OCI-LY3 (cell line): ENCODE measurements at regions not wholly inside any gene's neighbourhood (a gene's known extent, or its start where the extent isn't known, plus 50 kb on each side); places are given as distances from the start of the nearest gene placed in this dataset.

ENCODE experiments used
- H2AFZ ChIP-seq: fragments of 200-600, 300-600 bp; shearing (Covaris generic); 2 replicates; pipeline ENCODE4 v1.6.0; 2014; ENCODE audit warnings: antibody characterized with exemption, low read depth, low read length
- H3K27ac ChIP-seq: fragments of 200-600, 300-600 bp; sonication (generic); 2 replicates; pipeline ENCODE4 v1.5.1; 2014; ENCODE audit warnings: mild to moderate bottlenecking, low read length, moderate library complexity, mixed read lengths
- H3K27me3 ChIP-seq: fragments of 200-600, 300-600 bp; sonication (generic); 2 replicates; pipeline ENCODE4 v1.6.1; 2014; ENCODE audit warnings: low read depth, low read length, mixed read lengths
- H3K36me3 ChIP-seq: fragments of 200-600, 300-600 bp; sonication (generic); replicated peaks from 2 replicates; pipeline ENCODE3; 2014; ENCODE audit warnings: low read depth, low read length, mixed read lengths
- H3K4me1 ChIP-seq: fragments of 300-600, 200-600 bp; sonication (generic); 2 replicates; pipeline ENCODE4 v1.6.1; 2014; ENCODE audit warnings: low read length, mixed read lengths
- H3K4me2 ChIP-seq: fragments of 200-600, 300-600 bp; sonication (generic); 2 replicates; pipeline ENCODE4 v1.6.1; 2014; ENCODE audit warnings: low read length, mixed read lengths
- H3K4me3 ChIP-seq: fragments of 300-600, 200-600 bp; sonication (generic); 2 replicates; pipeline ENCODE4 v1.5.1; 2014; ENCODE audit warnings: antibody characterized with exemption, mild to moderate bottlenecking, low read length, moderate library complexity
- H3K79me2 ChIP-seq: fragments of 300-600, 200-600 bp; shearing (Covaris generic); 2 replicates; pipeline ENCODE4 v1.6.1; 2014; ENCODE audit warnings: mild to moderate bottlenecking, low read length, mixed read lengths
- H3K9ac ChIP-seq: fragments of 300-600, 200-600 bp; shearing (Covaris generic); 2 replicates; pipeline ENCODE4 v1.6.0; 2014; ENCODE audit warnings: mild to moderate bottlenecking, low read length, moderate library complexity
- H3K9me3 ChIP-seq: fragments of 200-600, 300-600 bp; shearing (Covaris generic); 2 replicates; pipeline ENCODE4 v1.6.1; 2014; ENCODE audit warnings: low read length, mixed read lengths; ENCODE audit not compliant: insufficient read depth
- H4K20me1 ChIP-seq: fragments of 200-600, 300-600 bp; sonication (generic); 2 replicates; pipeline ENCODE4 v1.6.1; 2016; ENCODE audit warnings: low read length, mixed read lengths; ENCODE audit not compliant: insufficient read depth
- EZH2phosphoT487 ChIP-seq: fragments of 200-600 bp; shearing (Covaris generic); IDR thresholded peaks from 2 replicates; pipeline ENCODE4 v1.6.1; 2018; ENCODE audit warnings: antibody characterized with exemption, mixed run types, low read depth
- TF ChIP-seq, protein P1 (sequence below): fragments of 200-600, 300-600 bp; sonication (generic); IDR thresholded peaks from 2 replicates; pipeline ENCODE4 v1.5.1; 2014; ENCODE audit warnings: antibody characterized with exemption, low read length, low read depth

DNA sequence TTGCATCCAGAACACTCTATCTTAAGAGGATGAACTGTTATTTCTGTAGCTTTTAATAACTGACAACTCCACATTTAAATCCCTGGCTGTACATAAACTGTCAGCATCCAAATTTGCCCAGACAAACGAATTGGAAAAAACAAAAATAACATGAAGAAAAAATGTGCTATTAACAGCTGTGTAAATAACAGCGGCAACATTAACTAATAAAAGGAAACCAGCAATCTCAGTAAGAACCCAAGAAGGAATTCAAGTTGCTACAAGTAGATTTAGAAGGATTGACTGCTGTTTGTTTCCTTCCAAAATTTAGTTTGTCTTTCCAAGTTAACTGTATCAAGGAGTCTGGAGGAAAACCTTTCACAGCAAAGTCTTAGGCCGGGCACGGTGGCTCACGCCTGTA lies 550.6 kb upstream of the MDFIC2 start:
- TF ChIP-seq, protein P1, sequence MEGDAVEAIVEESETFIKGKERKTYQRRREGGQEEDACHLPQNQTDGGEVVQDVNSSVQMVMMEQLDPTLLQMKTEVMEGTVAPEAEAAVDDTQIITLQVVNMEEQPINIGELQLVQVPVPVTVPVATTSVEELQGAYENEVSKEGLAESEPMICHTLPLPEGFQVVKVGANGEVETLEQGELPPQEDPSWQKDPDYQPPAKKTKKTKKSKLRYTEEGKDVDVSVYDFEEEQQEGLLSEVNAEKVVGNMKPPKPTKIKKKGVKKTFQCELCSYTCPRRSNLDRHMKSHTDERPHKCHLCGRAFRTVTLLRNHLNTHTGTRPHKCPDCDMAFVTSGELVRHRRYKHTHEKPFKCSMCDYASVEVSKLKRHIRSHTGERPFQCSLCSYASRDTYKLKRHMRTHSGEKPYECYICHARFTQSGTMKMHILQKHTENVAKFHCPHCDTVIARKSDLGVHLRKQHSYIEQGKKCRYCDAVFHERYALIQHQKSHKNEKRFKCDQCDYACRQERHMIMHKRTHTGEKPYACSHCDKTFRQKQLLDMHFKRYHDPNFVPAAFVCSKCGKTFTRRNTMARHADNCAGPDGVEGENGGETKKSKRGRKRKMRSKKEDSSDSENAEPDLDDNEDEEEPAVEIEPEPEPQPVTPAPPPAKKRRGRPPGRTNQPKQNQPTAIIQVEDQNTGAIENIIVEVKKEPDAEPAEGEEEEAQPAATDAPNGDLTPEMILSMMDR = no peak
- TF ChIP-seq EZH2phosphoT487 = no peak
- Histone ChIP-seq H3K27ac (no peak overlapping the region), H3K4me3 (no peak overlapping the region), H3K4me2 (no peak overlapping the region), H3K79me2 (no peaks in the 10 kb centered on the region), H3K9me3 (no peaks in the 10 kb centered on the region; the same call in 1 of the 2 replicates), H2AFZ (no peak overlapping the region), H3K9ac (no peak overlapping the region), H4K20me1 (no peaks in the 10 kb centered on the region), H3K4me1 (no peaks in the 10 kb centered on the region), H3K36me3 (no peaks in the 10 kb centered on the region), H3K27me3 (peaks cover 20% of the 10 kb centered on the region; the same call in 1 of the 2 replicates)

DNA sequence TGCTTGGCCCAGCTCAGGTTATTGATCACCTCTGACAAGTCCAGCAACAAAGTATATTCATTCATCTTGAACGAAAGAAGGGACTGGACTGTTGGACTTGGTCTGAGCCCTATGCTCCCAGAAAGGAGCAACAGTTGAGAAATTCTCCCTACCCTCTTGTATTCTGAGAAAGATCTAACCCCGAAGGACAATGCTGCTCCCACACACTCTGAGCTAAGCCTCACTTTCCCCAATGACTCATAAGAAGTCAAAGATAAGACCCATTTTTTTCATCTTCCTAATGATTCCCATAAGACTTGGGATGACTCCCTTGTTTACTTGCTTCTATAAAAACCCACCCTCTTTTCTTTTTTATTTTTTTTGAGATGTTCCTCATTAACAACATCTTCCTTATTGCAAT lies 549.4 kb upstream of the MDFIC2 start:
- no peaks in the 10 kb centered on the region for H3K36me3 ChIP-seq
- no peak overlapping the region for H3K9ac ChIP-seq
- H2AFZ ChIP-seq = no peak overlapping the region
- peaks cover 15% of the 10 kb centered on the region; the same call in 1 of the 2 replicates for H3K27me3 ChIP-seq
- H4K20me1 ChIP-seq = no peaks in the 10 kb centered on the region
- no peaks in the 10 kb centered on the region for H3K79me2 ChIP-seq
- TF ChIP-seq EZH2phosphoT487 = no peak
- TF ChIP-seq, protein P1 = no peak
- no peaks in the 10 kb centered on the region; the same call in 1 of the 2 replicates for H3K9me3 ChIP-seq
- H3K27ac ChIP-seq = no peak overlapping the region
- H3K4me3 ChIP-seq = no peak overlapping the region
- no peak overlapping the region for H3K4me2 ChIP-seq
- peaks cover 6% of the 10 kb centered on the region for H3K4me1 ChIP-seq

DNA sequence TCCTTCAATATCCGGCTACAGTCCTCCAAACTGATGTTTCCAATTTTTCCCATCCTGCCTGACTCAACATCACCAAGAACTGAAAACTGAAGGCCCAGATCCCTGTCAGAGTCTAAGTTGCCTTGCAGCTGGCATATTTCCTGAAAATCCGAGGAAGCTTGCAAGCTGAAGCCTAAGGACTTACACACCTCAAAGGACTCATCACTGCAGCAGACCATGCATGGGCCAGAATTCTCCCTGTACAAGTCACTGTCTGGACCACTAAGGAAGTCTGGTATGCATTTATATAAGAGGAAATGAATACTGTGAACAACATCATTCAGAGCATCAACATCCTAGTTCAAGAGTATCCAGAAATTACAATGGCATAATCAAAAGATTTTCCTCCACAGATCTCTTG lies 548.8 kb upstream of the MDFIC2 start:
- H3K36me3 ChIP-seq = no peaks in the 10 kb centered on the region
- H3K9me3 ChIP-seq = no peaks in the 10 kb centered on the region; the same call in 1 of the 2 replicates
- H3K9ac ChIP-seq = no peak overlapping the region
- H3K27ac ChIP-seq = no peak overlapping the region
- H3K4me1 ChIP-seq = peaks cover 13% of the 10 kb centered on the region
- no peak overlapping the region for H3K4me3 ChIP-seq
- peaks cover 9% of the 10 kb centered on the region; the same call in 1 of the 2 replicates for H3K27me3 ChIP-seq
- no peaks in the 10 kb centered on the region for H3K79me2 ChIP-seq
- H2AFZ ChIP-seq = no peak overlapping the region
- TF ChIP-seq, protein P1 = no peak
- no peak for TF ChIP-seq EZH2phosphoT487
- no peak overlapping the region for H3K4me2 ChIP-seq
- H4K20me1 ChIP-seq = no peaks in the 10 kb centered on the region

DNA sequence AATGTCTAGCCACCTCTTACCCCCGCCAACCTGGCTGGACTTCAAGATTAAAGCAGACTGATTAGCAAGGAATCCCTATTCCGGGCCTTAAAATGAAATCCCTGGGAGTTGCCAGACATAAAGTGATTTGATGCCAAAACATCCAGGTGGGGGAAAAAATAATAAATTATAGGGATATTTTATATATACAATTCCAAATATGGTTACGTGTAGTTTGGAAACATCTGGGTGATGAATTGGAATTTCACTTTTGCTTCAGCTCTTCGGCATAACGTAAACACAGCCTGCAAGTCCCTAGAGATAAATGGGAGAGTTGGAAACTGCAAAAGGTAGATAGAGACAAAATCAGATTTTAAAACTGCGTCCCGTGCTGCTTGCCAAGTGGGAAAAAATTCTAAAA lies 545.5 kb upstream of the MDFIC2 start:
- H3K27ac ChIP-seq = no peak overlapping the region
- H2AFZ ChIP-seq = no peak overlapping the region
- no peaks in the 10 kb centered on the region for H3K9me3 ChIP-seq
- no peaks in the 10 kb centered on the region for H3K36me3 ChIP-seq
- TF ChIP-seq, protein P1 = no peak
- TF ChIP-seq EZH2phosphoT487 = no peak
- H4K20me1 ChIP-seq = no peaks in the 10 kb centered on the region
- peaks cover 15% of the 10 kb centered on the region for H3K4me1 ChIP-seq
- H3K27me3 ChIP-seq = no peaks in the 10 kb centered on the region
- no peaks in the 10 kb centered on the region for H3K79me2 ChIP-seq
- H3K4me2 ChIP-seq = no peak overlapping the region
- H3K4me3 ChIP-seq = no peak overlapping the region
- H3K9ac ChIP-seq = no peak overlapping the region
